Astrocyte (in vitro differentiated cells and primary cell): ENCODE measurements at regions not wholly inside any gene's neighbourhood (a gene's known extent, or its start where the extent isn't known, plus 50 kb on each side); places are given as distances from the start of the nearest gene placed in this dataset.
A peak's percentile ranks its signal among the peaks of the same experiment; 100 is the strongest.

Experiments used
- DNase-seq: peaks from one replicate; pipeline ENCODE4 v3.0.0-alpha.2; 2010; ENCODE audit warnings: low read depth
- FAIRE-seq: peaks from 2 replicates; lab custom pipeline; 2011; peaks lifted over from hg19 to GRCh38; lab: Jason Lieb, UNC
- H2AFZ ChIP-seq: 2 replicates; pipeline ENCODE4 v1.6.0; 2012; ENCODE audit warnings: low read depth, low read length, inconsistent platforms
- H3K27ac ChIP-seq: 2 replicates; pipeline ENCODE4 v1.5.1; 2011; ENCODE audit warnings: low read depth, low read length, inconsistent platforms
- H3K27me3 ChIP-seq: 2 replicates; pipeline ENCODE4 v1.6.0; 2011; ENCODE audit warnings: low read length, inconsistent platforms; ENCODE audit not compliant: insufficient read depth
- H3K36me3 ChIP-seq: 2 replicates; pipeline ENCODE4 v1.5.1; 2011; ENCODE audit warnings: low read length, inconsistent platforms; ENCODE audit not compliant: insufficient read depth
- H3K4me1 ChIP-seq: 2 replicates; pipeline ENCODE4 v1.5.1; 2011; ENCODE audit warnings: low read length, inconsistent platforms; ENCODE audit not compliant: insufficient read depth
- H3K4me2 ChIP-seq: 2 replicates; pipeline ENCODE4 v1.6.0; 2012; ENCODE audit warnings: low read length, inconsistent platforms
- H3K4me3 ChIP-seq: 2 replicates; pipeline ENCODE4 v1.5.1; 2011; ENCODE audit warnings: low read depth, mild to moderate bottlenecking, low read length, inconsistent platforms; ENCODE audit not compliant: insufficient read depth
- H3K79me2 ChIP-seq: 2 replicates; pipeline ENCODE4 v1.6.0; 2012; ENCODE audit warnings: mild to moderate bottlenecking, low read length, inconsistent platforms; ENCODE audit not compliant: insufficient read depth
- H3K9ac ChIP-seq: 2 replicates; pipeline ENCODE4 v1.6.0; 2012; ENCODE audit warnings: mild to moderate bottlenecking, low read length, inconsistent platforms
- H3K9me3 ChIP-seq: 2 replicates; pipeline ENCODE4 v1.5.1; 2012; ENCODE audit warnings: low read depth, mild to moderate bottlenecking, low read length, inconsistent platforms; ENCODE audit not compliant: insufficient read depth
- H4K20me1 ChIP-seq: 2 replicates; pipeline ENCODE4 v1.6.0; 2012; ENCODE audit warnings: low read length, inconsistent platforms; ENCODE audit not compliant: insufficient read depth
- H3K27ac Mint-ChIP-seq: one replicate; pipeline ENCODE4 v1.8.0; 2021; ENCODE audit warnings: mild to moderate bottlenecking, mixed read lengths; ENCODE audit not compliant: unreplicated experiment
- H3K27me3 Mint-ChIP-seq: one replicate; pipeline ENCODE4 v1.8.0; 2021; ENCODE audit warnings: low read depth, mixed read lengths; ENCODE audit not compliant: unreplicated experiment
- H3K36me3 Mint-ChIP-seq: one replicate; pipeline ENCODE4 v1.8.0; 2021; ENCODE audit warnings: low read depth, mixed read lengths; ENCODE audit not compliant: unreplicated experiment
- H3K4me1 Mint-ChIP-seq: one replicate; pipeline ENCODE4 v1.8.0; 2021; ENCODE audit warnings: low read depth, mixed read lengths; ENCODE audit not compliant: unreplicated experiment
- H3K4me3 Mint-ChIP-seq: one replicate; pipeline ENCODE4 v1.8.0; 2021; ENCODE audit warnings: mild to moderate bottlenecking, moderate library complexity, mixed read lengths; ENCODE audit not compliant: unreplicated experiment
- H3K9me3 Mint-ChIP-seq: one replicate; pipeline ENCODE4 v1.8.0; 2021; ENCODE audit warnings: mild to moderate bottlenecking, mixed read lengths; ENCODE audit not compliant: unreplicated experiment
- CTCF ChIP-seq: IDR thresholded peaks from 2 replicates; pipeline ENCODE4 v1.5.1; 2011; ENCODE audit warnings: low read depth, mild to moderate bottlenecking, inconsistent platforms, low read length, moderate library complexity; ENCODE audit not compliant: insufficient read depth
- EZH2 ChIP-seq: IDR thresholded peaks from 2 replicates; pipeline ENCODE4 v1.6.1; 2012; ENCODE audit warnings: mild to moderate bottlenecking, low read length, inconsistent platforms; ENCODE audit not compliant: insufficient read depth

- no peak for TF ChIP-seq EZH2
- TF ChIP-seq CTCF, result no peak
- no peaks in the 10 kb centered on the region for H3K27me3 Mint-ChIP-seq
- H3K9ac ChIP-seq, result no peak overlapping the region
- no peak overlapping the region for H3K27ac Mint-ChIP-seq
- no peaks in the 10 kb centered on the region for H3K27me3 ChIP-seq
- H3K79me2 ChIP-seq, result no peaks in the 10 kb centered on the region
- FAIRE-seq, result no peak
- no peak for DNase-seq
- no peaks in the 10 kb centered on the region for H3K36me3 ChIP-seq
- no peaks in the 10 kb centered on the region for H3K36me3 Mint-ChIP-seq
- no peaks in the 10 kb centered on the region for H3K4me1 ChIP-seq
- no peaks in the 10 kb centered on the region for H4K20me1 ChIP-seq
- no peaks in the 10 kb centered on the region for H3K9me3 Mint-ChIP-seq
- H3K4me2 ChIP-seq, result no peak overlapping the region
- peaks cover 4% of the 10 kb centered on the region for H3K4me1 Mint-ChIP-seq
- no peak overlapping the region for H2AFZ ChIP-seq
- no peak overlapping the region for H3K27ac ChIP-seq
- H3K9me3 ChIP-seq, result no peaks in the 10 kb centered on the region
- no peak overlapping the region for H3K4me3 Mint-ChIP-seq
- H3K4me3 ChIP-seq, result no peak overlapping the region
Observed at GRCh38 chr3:79947957-79948356, 180.2 kb upstream of the ROBO1 start.

- no peak overlapping the region for H3K4me3 Mint-ChIP-seq
- H3K79me2 ChIP-seq, result no peaks in the 10 kb centered on the region
- no peak overlapping the region for H3K4me3 ChIP-seq
- TF ChIP-seq CTCF (no peak), EZH2 (no peak)
- no peak overlapping the region for H3K27ac ChIP-seq
- no peaks in the 10 kb centered on the region for H3K36me3 Mint-ChIP-seq
- no peak for FAIRE-seq
- no peak overlapping the region for H3K27ac Mint-ChIP-seq
- DNase-seq, result peak; percentile 7
- H2AFZ ChIP-seq, result no peak overlapping the region
- no peak overlapping the region for H3K9ac ChIP-seq
- peaks cover 4% of the 10 kb centered on the region for H3K4me1 Mint-ChIP-seq
- H3K36me3 ChIP-seq, result no peaks in the 10 kb centered on the region
- no peaks in the 10 kb centered on the region for H3K9me3 ChIP-seq
- no peaks in the 10 kb centered on the region for H4K20me1 ChIP-seq
- no peaks in the 10 kb centered on the region for H3K27me3 ChIP-seq
- H3K27me3 Mint-ChIP-seq, result no peaks in the 10 kb centered on the region
- H3K4me1 ChIP-seq, result no peaks in the 10 kb centered on the region
- no peak overlapping the region for H3K4me2 ChIP-seq
- H3K9me3 Mint-ChIP-seq, result no peaks in the 10 kb centered on the region
Observed at GRCh38 chr3:79947469-79947868, 179.7 kb upstream of the ROBO1 start.

GRCh38 chr3:79937567-79937966 lies 169.8 kb upstream of the ROBO1 start:
- no peaks in the 10 kb centered on the region for H3K9me3 Mint-ChIP-seq
- Histone ChIP-seq H3K27ac (no peak overlapping the region), H3K9ac (no peak overlapping the region), H2AFZ (peak overlapping the region; percentile 64), H3K27me3 (no peaks in the 10 kb centered on the region), H3K4me2 (no peak overlapping the region), H3K79me2 (no peaks in the 10 kb centered on the region), H3K4me1 (no peaks in the 10 kb centered on the region), H3K36me3 (no peaks in the 10 kb centered on the region), H4K20me1 (no peaks in the 10 kb centered on the region), H3K4me3 (no peak overlapping the region), H3K9me3 (no peaks in the 10 kb centered on the region)
- no peaks in the 10 kb centered on the region for H3K4me1 Mint-ChIP-seq
- DNase-seq (peak; percentile 61), FAIRE-seq (no peak)
- TF ChIP-seq EZH2, result no peak
- TF ChIP-seq CTCF, result no peak
- H3K36me3 Mint-ChIP-seq, result no peaks in the 10 kb centered on the region
- H3K27ac Mint-ChIP-seq, result no peak overlapping the region
- no peaks in the 10 kb centered on the region for H3K27me3 Mint-ChIP-seq
- no peak overlapping the region for H3K4me3 Mint-ChIP-seq
